H9 (cell line): ENCODE measurements at regions not wholly inside any gene's neighbourhood (a gene's known extent, or its start where the extent isn't known, plus 50 kb on each side); places are given as distances from the start of the nearest gene placed in this dataset.

Experiments used
- DNase-seq: peaks from one replicate; pipeline ENCODE4 v3.0.0-alpha.2; 2017
- H2AFZ ChIP-seq: one replicate; pipeline ENCODE4 v1.6.1; 2013; ENCODE audit warnings: mild to moderate bottlenecking, low read length, control low read depth, moderate library complexity
- H2AK5ac ChIP-seq: 2 replicates; pipeline ENCODE4 v1.6.1; 2013; ENCODE audit warnings: low read length, control low read depth, mixed read lengths; ENCODE audit not compliant: insufficient read length
- H2BK120ac ChIP-seq: one replicate; pipeline ENCODE4 v1.6.1; 2013; ENCODE audit warnings: low read depth, mild to moderate bottlenecking, low read length, control low read depth, inconsistent platforms; ENCODE audit not compliant: poor library complexity, severe bottlenecking
- H2BK12ac ChIP-seq: 2 replicates; pipeline ENCODE4 v1.6.1; 2013; ENCODE audit warnings: low read length, control low read depth, mixed read lengths, low read depth; ENCODE audit not compliant: insufficient read length
- H2BK15ac ChIP-seq: 2 replicates; pipeline ENCODE4 v1.6.1; 2013; ENCODE audit warnings: low read depth, low read length, control low read depth
- H2BK20ac ChIP-seq: one replicate; pipeline ENCODE4 v1.6.1; 2013; ENCODE audit warnings: low read depth, mild to moderate bottlenecking, low read length, control low read depth, inconsistent platforms; ENCODE audit not compliant: poor library complexity, severe bottlenecking
- H2BK5ac ChIP-seq: 2 replicates; pipeline ENCODE4 v1.6.1; 2013; ENCODE audit warnings: low read length, control low read depth, mixed read lengths; ENCODE audit not compliant: insufficient read length
- H3K14ac ChIP-seq: 2 replicates; pipeline ENCODE4 v1.6.1; 2013; ENCODE audit warnings: low read length, control low read depth; ENCODE audit not compliant: insufficient read depth
- H3K18ac ChIP-seq: 2 replicates; pipeline ENCODE4 v1.6.1; 2013; ENCODE audit warnings: low read depth, mild to moderate bottlenecking, mixed read lengths, low read length, control low read depth; ENCODE audit not compliant: insufficient read length
- H3K23ac ChIP-seq: 2 replicates; pipeline ENCODE4 v1.6.1; 2013; ENCODE audit warnings: low read length, control low read depth, mixed read lengths, low read depth; ENCODE audit not compliant: insufficient read length
- H3K23me2 ChIP-seq: 2 replicates; pipeline ENCODE4 v1.6.1; 2013; ENCODE audit warnings: low read depth, mild to moderate bottlenecking, mixed read lengths, low read length, control low read depth; ENCODE audit not compliant: insufficient read length, poor library complexity, severe bottlenecking
- H3K27ac ChIP-seq: 2 replicates; pipeline ENCODE4 v1.5.1; 2013; ENCODE audit warnings: low read length, control low read depth, mixed read lengths, low read depth; ENCODE audit not compliant: insufficient read length
- H3K27me3 ChIP-seq: 2 replicates; pipeline ENCODE4 v1.6.1; 2013; ENCODE audit warnings: low read length, control low read depth, inconsistent platforms; ENCODE audit not compliant: insufficient read depth
- H3K4ac ChIP-seq: 2 replicates; pipeline ENCODE4 v1.6.1; 2013; ENCODE audit warnings: low read depth, mild to moderate bottlenecking, control low read depth, inconsistent platforms, low read length, moderate library complexity
- H3K4me1 ChIP-seq: 2 replicates; pipeline ENCODE4 v1.6.1; 2013; ENCODE audit warnings: low read length, control low read depth, inconsistent platforms; ENCODE audit not compliant: insufficient read depth
- H3K4me2 ChIP-seq: 2 replicates; pipeline ENCODE4 v1.6.1; 2013; ENCODE audit warnings: low read length, control low read depth, mixed read lengths; ENCODE audit not compliant: insufficient read length, insufficient read depth
- H3K56ac ChIP-seq: 2 replicates; pipeline ENCODE4 v1.6.1; 2013; ENCODE audit warnings: low read depth, mild to moderate bottlenecking, mixed read lengths, low read length, control low read depth; ENCODE audit not compliant: insufficient read length
- H3K79me1 ChIP-seq: 2 replicates; pipeline ENCODE4 v1.6.1; 2013; ENCODE audit warnings: low read depth, mild to moderate bottlenecking, moderate library complexity, low read length, control low read depth, inconsistent platforms; ENCODE audit not compliant: insufficient read depth, poor library complexity, severe bottlenecking
- H3K79me2 ChIP-seq: 2 replicates; pipeline ENCODE4 v1.6.1; 2013; ENCODE audit warnings: low read length, control low read depth, inconsistent platforms; ENCODE audit not compliant: insufficient read depth
- H3K9ac ChIP-seq: 2 replicates; pipeline ENCODE4 v1.6.1; 2013; ENCODE audit warnings: low read length, control low read depth, mixed read lengths; ENCODE audit not compliant: insufficient read length; ENCODE audit errors: extremely low read depth
- H3K9me3 ChIP-seq: one replicate; pipeline ENCODE4 v1.6.1; 2013; ENCODE audit warnings: low read depth, low read length, inconsistent platforms; ENCODE audit not compliant: control insufficient read depth
- H3T11ph ChIP-seq: one replicate; pipeline ENCODE4 v1.6.1; 2013; ENCODE audit warnings: mild to moderate bottlenecking, low read length, control low read depth, inconsistent platforms
- H4K20me1 ChIP-seq: one replicate; pipeline ENCODE4 v1.6.1; 2013; ENCODE audit not compliant: control insufficient read depth, insufficient read length, insufficient read depth
- H4K5ac ChIP-seq: 2 replicates; pipeline ENCODE4 v1.6.1; 2013; ENCODE audit warnings: low read depth, mild to moderate bottlenecking, mixed read lengths, low read length, control low read depth; ENCODE audit not compliant: insufficient read length
- H4K8ac ChIP-seq: replicated peaks from 2 replicates; pipeline ENCODE4 v1.6.1; 2013; ENCODE audit warnings: low read length, control low read depth, mixed read lengths, low read depth; ENCODE audit not compliant: insufficient read length
- H4K91ac ChIP-seq: 2 replicates; pipeline ENCODE4 v1.6.1; 2013; ENCODE audit warnings: low read depth, mild to moderate bottlenecking, moderate library complexity, mixed read lengths, low read length, control low read depth; ENCODE audit not compliant: insufficient read length
- H3K27ac Mint-ChIP-seq, 3 experiments: 2 replicates in 2 of 3; 3 replicates in 1 of 3; pipeline ENCODE4 v1.8.0; 2020 to 2021; ENCODE audit warnings: mixed read lengths in 3 of 3, mild to moderate bottlenecking in 1 of 3, moderate library complexity in 1 of 3
- H3K27me3 Mint-ChIP-seq: 2 replicates; pipeline ENCODE4 v1.8.0; 2021; ENCODE audit warnings: low read depth, mild to moderate bottlenecking, moderate library complexity, mixed read lengths
- H3K36me3 Mint-ChIP-seq, 3 experiments: 2 replicates in 2 of 3; 3 replicates in 1 of 3; pipeline ENCODE4 v1.8.0; 2020 to 2021; ENCODE audit warnings: low read depth in 3 of 3, mixed read lengths in 3 of 3; ENCODE audit not compliant: insufficient read depth in 1 of 3
- H3K4me1 Mint-ChIP-seq, 2 experiments: 2 replicates each; pipeline ENCODE4 v1.8.0; 2020; ENCODE audit warnings: mixed read lengths in 2 of 2
- H3K4me3 Mint-ChIP-seq, 2 experiments: 2 replicates in 1 of 2; 3 replicates in 1 of 2; pipeline ENCODE4 v1.8.0; 2020 to 2021; ENCODE audit warnings: mild to moderate bottlenecking in 2 of 2, mixed read lengths in 2 of 2, moderate library complexity in 1 of 2
- H3K9me3 Mint-ChIP-seq, 2 experiments: 2 replicates in 1 of 2; 3 replicates in 1 of 2; pipeline ENCODE4 v1.8.0; 2020; ENCODE audit warnings: mild to moderate bottlenecking in 2 of 2, mixed read lengths in 2 of 2, moderate library complexity in 1 of 2
- CTCF ChIP-seq: fragments of 200-600 bp; sonication (generic); conservative IDR thresholded peaks from 3 replicates; pipeline ENCODE4 v1.8.0; 2021; ENCODE audit warnings: antibody characterized with exemption, mild to moderate bottlenecking
- WGBS: extraction: QIAGEN DNeasy Blood & Tissue Kit; methylation state at CpG from one replicate; pipeline ENCODE4 v1.1.7; 2013; ENCODE audit warnings: missing lambda C conversion rate, low lambda C conversion rate, mixed read lengths; ENCODE audit not compliant: insufficient read length; ENCODE audit errors: extremely low coverage; 5-methylcytosine and 5-hydroxymethylcytosine counted together

- H3K27ac Mint-ChIP-seq = no peak overlapping the region
- no peak overlapping the region for H2BK20ac ChIP-seq
These were observed 153.7 kb upstream of the PRDM1 start for GRCh38 chr6:105932440-105932839.

More at GRCh38 chr6:105932440-105932839, 153.7 kb upstream of the PRDM1 start:
- Histone ChIP-seq H3K4ac (no peak overlapping the region), H3K9ac (no peak overlapping the region), H3K27ac (no peak overlapping the region), H2BK15ac (no peak overlapping the region), H4K20me1 (no peaks in the 10 kb centered on the region), H3K79me1 (no peaks in the 10 kb centered on the region), H3K23ac (no peak overlapping the region), H2AK5ac (no peak overlapping the region), H3K79me2 (no peaks in the 10 kb centered on the region), H2BK5ac (no peak overlapping the region), H3K56ac (no peak overlapping the region), H3T11ph (no peak overlapping the region), H3K4me1 (no peaks in the 10 kb centered on the region), H3K9me3 (no peaks in the 10 kb centered on the region), H3K23me2 (no peaks in the 10 kb centered on the region), H2BK12ac (no peak overlapping the region), H3K4me2 (no peak overlapping the region), H3K18ac (no peak overlapping the region), H4K8ac (no peak overlapping the region), H3K14ac (no peak overlapping the region), H2BK120ac (no peak overlapping the region), H2AFZ (no peak overlapping the region), H4K5ac (no peak overlapping the region), H3K27me3 (no peaks in the 10 kb centered on the region), H4K91ac (no peak overlapping the region)
- TF ChIP-seq CTCF = no peak
- no peak for DNase-seq
- H3K36me3 Mint-ChIP-seq = no peaks in the 10 kb centered on the region
- H3K4me3 Mint-ChIP-seq = no peak overlapping the region
- H3K4me1 Mint-ChIP-seq = no peaks in the 10 kb centered on the region
- H3K27me3 Mint-ChIP-seq = no peaks in the 10 kb centered on the region
- no CpG with 5 or more reads among the region's 2 CpGs for WGBS
- H3K9me3 Mint-ChIP-seq = no peaks in the 10 kb centered on the region
